ENCODE measurements at regions not wholly inside any gene's neighbourhood (a gene's known extent, or its start where the extent isn't known, plus 50 kb on each side); places are given as distances from the start of the nearest gene placed in this dataset.

GRCh38 chr2:234252772-234253171, 202.3 kb downstream of the SPP2 start:
- TF ChIP-seq CTCF (conservative IDR thresholded peaks at IDR 0.05 in 1 of 2, IDR thresholded peaks at IDR 0.05 in 1 of 2; ENCODE audit: low read depth in 1 of 2, low read length in 2 of 2), result no peak
- no peak for TF ChIP-seq EZH2 (IDR thresholded peaks at IDR 0.05; ENCODE audit: low read length, missing control alignments)

Measured in fibroblast of lung (primary cell).